ENCODE measurements at regions not wholly inside any gene's neighbourhood (a gene's known extent, or its start where the extent isn't known, plus 50 kb on each side); places are given as distances from the start of the nearest gene placed in this dataset.

DNA sequence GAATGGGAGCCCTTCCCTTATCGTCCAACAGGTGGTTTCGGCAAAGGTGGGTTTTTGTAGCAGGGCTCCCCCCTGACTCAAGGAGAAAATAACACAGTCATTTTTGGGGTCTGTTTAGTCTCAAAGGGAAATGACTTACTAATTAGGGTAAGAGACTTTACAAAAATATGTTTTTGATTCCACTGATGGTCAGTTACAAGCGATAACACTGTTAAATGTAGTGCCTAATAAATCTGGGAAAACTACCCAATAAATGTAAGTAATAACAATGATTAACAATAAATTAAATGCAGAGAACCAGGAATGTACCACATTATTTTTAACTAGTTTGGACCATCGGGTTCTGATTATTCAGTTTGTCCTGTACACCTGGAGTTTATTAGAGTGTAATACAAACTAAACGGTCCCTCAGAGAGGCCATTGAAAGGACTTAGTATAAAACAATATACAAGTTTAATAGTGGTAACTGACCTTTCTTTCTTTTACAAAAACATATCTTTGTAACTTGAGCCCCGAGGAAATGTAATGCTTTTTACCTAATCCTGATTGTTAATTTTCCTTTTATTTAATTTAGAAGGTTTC lies 216.2 kb upstream of the HABP2 start:
- TF ChIP-seq, protein P1, sequence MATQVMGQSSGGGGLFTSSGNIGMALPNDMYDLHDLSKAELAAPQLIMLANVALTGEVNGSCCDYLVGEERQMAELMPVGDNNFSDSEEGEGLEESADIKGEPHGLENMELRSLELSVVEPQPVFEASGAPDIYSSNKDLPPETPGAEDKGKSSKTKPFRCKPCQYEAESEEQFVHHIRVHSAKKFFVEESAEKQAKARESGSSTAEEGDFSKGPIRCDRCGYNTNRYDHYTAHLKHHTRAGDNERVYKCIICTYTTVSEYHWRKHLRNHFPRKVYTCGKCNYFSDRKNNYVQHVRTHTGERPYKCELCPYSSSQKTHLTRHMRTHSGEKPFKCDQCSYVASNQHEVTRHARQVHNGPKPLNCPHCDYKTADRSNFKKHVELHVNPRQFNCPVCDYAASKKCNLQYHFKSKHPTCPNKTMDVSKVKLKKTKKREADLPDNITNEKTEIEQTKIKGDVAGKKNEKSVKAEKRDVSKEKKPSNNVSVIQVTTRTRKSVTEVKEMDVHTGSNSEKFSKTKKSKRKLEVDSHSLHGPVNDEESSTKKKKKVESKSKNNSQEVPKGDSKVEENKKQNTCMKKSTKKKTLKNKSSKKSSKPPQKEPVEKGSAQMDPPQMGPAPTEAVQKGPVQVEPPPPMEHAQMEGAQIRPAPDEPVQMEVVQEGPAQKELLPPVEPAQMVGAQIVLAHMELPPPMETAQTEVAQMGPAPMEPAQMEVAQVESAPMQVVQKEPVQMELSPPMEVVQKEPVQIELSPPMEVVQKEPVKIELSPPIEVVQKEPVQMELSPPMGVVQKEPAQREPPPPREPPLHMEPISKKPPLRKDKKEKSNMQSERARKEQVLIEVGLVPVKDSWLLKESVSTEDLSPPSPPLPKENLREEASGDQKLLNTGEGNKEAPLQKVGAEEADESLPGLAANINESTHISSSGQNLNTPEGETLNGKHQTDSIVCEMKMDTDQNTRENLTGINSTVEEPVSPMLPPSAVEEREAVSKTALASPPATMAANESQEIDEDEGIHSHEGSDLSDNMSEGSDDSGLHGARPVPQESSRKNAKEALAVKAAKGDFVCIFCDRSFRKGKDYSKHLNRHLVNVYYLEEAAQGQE (IDR thresholded peaks at IDR 0.05; ENCODE audit: insufficient read depth in 1 of 2, low read depth in 2 of 2, low read length in 2 of 2), result no peak
- no peak for TF ChIP-seq TAF1 (IDR thresholded peaks at IDR 0.05; ENCODE audit: borderline replicate concordance, insufficient read depth, low read length)
- no peak for TF ChIP-seq FOXP2 (optimal IDR thresholded peaks at IDR 0.05; ENCODE audit: borderline replicate concordance, extremely low read depth, extremely low read length, insufficient read depth)

DNA sequence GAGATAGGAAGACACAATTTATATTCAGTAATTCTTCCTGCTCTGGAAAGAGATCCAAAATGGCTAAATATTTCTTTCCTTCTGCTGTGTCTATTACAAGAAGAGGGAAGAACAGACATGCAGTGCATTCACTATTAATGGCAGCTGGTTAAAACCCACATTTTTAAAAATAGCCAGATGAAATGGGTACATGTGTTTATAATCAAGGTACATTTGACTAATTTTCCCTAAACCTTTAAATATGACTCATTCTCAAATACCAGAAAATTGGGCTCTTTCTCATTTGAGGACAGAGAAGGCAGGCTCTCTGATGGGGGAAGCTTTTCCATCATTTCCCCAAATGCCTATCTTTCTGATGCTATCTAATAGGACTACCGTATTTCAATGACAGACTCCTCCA lies 215.7 kb upstream of the HABP2 start:
- TF ChIP-seq SIN3A (IDR thresholded peaks at IDR 0.05; ENCODE audit: borderline replicate concordance, insufficient read depth, low read length), result no peak
- no peak for TF ChIP-seq POLR2AphosphoS5 (IDR thresholded peaks at IDR 0.05; ENCODE audit: low read depth, low read length)
- no peak for TF ChIP-seq FOXP2 (optimal IDR thresholded peaks at IDR 0.05; ENCODE audit: borderline replicate concordance, extremely low read depth, extremely low read length, insufficient read depth)
- no peak for TF ChIP-seq TAF1 (IDR thresholded peaks at IDR 0.05; ENCODE audit: borderline replicate concordance, insufficient read depth, low read length)
- TF ChIP-seq, protein P1 (IDR thresholded peaks at IDR 0.05; ENCODE audit: insufficient read depth in 1 of 2, low read depth in 2 of 2, low read length in 2 of 2), result no peak

DNA sequence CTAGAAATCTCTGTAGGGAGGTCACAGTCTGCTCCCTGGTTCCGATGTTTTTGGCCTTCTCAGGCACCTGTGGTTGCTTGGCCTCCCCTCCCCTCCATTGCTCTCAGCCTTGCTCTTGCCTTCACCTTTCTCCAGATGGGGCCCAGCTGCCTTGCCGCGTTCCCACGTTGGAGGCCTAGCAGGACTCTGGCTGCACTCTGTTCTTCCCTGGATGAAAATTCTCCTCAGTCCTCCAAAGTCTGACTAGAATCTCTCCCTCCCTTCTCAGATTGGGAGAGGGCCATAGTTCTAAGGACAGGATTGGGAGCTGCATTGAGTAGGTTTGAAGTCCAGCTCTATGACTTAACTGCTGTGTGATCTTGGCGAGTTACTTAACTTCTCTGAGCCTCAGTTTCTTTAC lies 213.7 kb upstream of the HABP2 start:
- TF ChIP-seq POLR2AphosphoS5 (IDR thresholded peaks at IDR 0.05; ENCODE audit: low read depth, low read length) (no peak), TAF1 (IDR thresholded peaks at IDR 0.05; ENCODE audit: borderline replicate concordance, insufficient read depth, low read length) (no peak), SIN3A (IDR thresholded peaks at IDR 0.05; ENCODE audit: borderline replicate concordance, insufficient read depth, low read length) (no peak), FOXP2 (optimal IDR thresholded peaks at IDR 0.05; ENCODE audit: borderline replicate concordance, extremely low read depth, extremely low read length, insufficient read depth) (no peak)
- TF ChIP-seq, protein P1 (IDR thresholded peaks at IDR 0.05; ENCODE audit: insufficient read depth in 1 of 2, low read depth in 2 of 2, low read length in 2 of 2), result no peak

DNA sequence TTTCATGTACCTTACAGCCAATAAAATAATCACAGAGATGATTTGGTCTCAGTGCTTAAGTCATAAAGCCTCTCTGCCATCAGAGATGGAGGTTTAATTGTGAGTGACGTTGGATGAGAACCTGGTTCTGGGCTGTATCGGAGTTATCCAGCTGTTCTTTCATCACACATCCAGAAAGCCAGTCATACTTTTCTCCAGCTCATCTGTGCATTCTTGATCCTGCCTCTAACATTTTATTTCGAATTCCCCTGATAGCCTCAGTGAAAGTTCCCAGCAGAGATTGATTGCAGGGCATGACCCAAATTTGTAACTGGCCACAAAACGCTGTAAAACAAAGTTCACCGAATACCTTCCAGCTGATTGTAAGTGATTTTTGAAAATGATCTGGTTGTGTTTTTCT lies 212.6 kb upstream of the HABP2 start:
- TF ChIP-seq, protein P1 (IDR thresholded peaks at IDR 0.05; ENCODE audit: insufficient read depth in 1 of 2, low read depth in 2 of 2, low read length in 2 of 2), result no peak
- TF ChIP-seq POLR2AphosphoS5 (IDR thresholded peaks at IDR 0.05; ENCODE audit: low read depth, low read length), result no peak
- TF ChIP-seq SIN3A (IDR thresholded peaks at IDR 0.05; ENCODE audit: borderline replicate concordance, insufficient read depth, low read length), result no peak
- no peak for TF ChIP-seq TAF1 (IDR thresholded peaks at IDR 0.05; ENCODE audit: borderline replicate concordance, insufficient read depth, low read length)
- no peak for TF ChIP-seq FOXP2 (optimal IDR thresholded peaks at IDR 0.05; ENCODE audit: borderline replicate concordance, extremely low read depth, extremely low read length, insufficient read depth)

DNA sequence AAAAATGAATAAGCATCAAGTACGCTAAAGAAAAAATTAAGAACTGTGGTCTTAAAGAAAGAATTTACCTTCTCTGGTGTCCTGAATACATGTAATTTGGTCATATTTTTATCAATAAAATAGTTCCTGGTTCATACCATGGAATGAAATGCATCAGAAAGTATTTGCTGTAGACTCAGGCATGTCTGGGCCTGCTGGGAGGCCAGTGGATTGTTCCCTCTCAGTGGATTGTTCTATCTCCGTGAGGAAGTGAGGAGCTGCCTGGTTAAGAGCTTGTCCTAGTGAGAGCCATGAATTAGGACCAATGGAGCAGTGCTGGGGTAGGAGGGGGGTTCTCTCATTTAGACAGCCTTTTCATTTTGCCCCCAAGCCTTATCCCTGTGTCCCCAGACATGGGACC lies 211.7 kb upstream of the HABP2 start:
- TF ChIP-seq FOXP2 (optimal IDR thresholded peaks at IDR 0.05; ENCODE audit: borderline replicate concordance, extremely low read depth, extremely low read length, insufficient read depth) (no peak), TAF1 (IDR thresholded peaks at IDR 0.05; ENCODE audit: borderline replicate concordance, insufficient read depth, low read length) (no peak), SIN3A (IDR thresholded peaks at IDR 0.05; ENCODE audit: borderline replicate concordance, insufficient read depth, low read length) (no peak), POLR2AphosphoS5 (IDR thresholded peaks at IDR 0.05; ENCODE audit: low read depth, low read length) (no peak)
- TF ChIP-seq, protein P1 (IDR thresholded peaks at IDR 0.05; ENCODE audit: insufficient read depth in 1 of 2, low read depth in 2 of 2, low read length in 2 of 2), result no peak

All from PFSK-1 (cell line).